ENCODE measurements at regions not wholly inside any gene's neighbourhood (a gene's known extent, or its start where the extent isn't known, plus 50 kb on each side); places are given as distances from the start of the nearest gene placed in this dataset.

DNA sequence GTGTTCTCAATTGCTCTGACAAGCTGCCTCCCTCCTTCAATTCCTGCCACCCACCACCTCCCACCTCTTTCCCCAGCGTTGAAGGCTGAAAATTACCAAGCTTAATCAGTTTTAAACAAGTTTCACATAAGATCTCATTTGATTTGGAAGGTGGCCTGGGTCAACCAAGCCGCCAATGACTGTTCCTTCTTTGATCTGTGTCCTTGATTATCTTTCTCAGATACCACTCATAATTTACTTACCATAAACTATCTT is 211.4 kb downstream of the SLIT2 start:
- TF ChIP-seq CEBPB (IDR thresholded peaks at IDR 0.05) (no peak), FOXM1 (IDR thresholded peaks at IDR 0.05; ENCODE audit: borderline replicate concordance, low read depth) (no peak), YY1 (IDR thresholded peaks at IDR 0.05; ENCODE audit: low read depth) (no peak)
